ENCODE measurements at regions not wholly inside any gene's neighbourhood (a gene's known extent, or its start where the extent isn't known, plus 50 kb on each side); places are given as distances from the start of the nearest gene placed in this dataset.
"Not testable (repeated sequence)": the region's sequence is repeated elsewhere in the genome, so short reads cannot be mapped to it uniquely, and the experiment has no call there.

DNA sequence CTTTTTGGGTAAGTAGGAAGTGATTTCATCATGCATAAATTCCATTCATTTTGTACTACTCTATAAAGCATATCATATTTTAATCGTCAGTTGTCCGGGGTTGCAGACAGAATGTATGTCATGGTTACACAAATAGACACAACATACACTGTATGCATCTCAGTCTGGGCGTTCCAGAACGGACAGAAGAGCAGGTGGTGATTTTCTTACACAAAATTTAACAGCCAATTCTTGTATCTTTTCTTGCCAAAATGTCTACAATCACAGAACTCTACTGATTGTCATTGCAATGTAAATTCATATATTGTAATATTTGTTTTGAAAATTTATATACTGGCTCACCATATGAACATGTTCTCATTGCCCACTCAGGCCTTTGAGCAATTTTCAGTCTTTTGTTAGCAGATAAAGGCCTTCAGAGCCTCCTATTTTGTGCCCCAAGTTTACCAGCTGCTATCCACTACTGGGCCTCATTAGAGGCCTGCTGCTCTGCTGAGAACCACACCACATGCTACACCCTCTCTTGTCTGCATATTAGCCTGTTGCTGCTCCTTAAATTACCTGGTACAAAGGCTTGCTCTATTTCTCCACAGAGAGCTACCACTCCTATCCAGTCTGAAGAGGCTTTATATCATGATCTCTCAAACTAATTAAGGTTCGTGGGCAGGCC is 61.5 kb downstream of the PRDM13 start:
- no peak for DNase-seq

DNA sequence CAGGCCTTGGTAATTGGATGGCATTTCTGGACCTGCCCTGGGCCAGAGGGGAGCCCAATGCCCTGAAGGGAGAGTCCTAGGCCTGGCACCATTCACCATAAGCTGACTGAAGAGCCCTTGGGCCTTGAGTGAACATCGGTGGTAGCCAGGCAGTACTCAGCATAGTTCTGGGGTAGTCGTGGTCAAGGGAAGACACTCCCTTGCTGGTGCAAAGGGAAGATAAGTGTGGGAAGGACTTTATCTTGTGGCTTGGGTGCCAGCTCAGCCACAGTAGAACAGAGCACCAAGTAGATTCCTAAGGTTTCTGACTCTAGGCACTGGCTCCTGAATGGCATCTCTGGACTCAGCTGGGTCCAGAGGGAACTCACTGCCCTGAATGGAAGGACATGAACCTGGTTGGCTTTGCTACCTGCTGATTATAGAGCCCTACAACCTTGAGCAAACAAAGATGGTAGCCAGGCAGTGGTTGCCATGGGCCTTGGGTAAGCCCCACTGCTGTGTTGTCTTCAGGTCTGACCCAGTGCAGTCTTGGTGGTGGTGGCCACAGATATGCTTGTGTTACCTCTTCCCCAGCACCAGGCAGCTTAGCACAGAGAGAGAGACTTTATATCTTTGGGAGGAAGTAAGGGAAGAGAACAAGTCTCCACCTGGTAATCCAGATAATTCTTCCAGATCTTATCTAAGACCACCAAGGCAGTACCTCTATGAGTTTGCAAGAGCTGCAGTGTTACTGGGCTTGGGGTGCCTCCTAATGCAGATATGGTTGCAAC is 83.5 kb downstream of the PRDM13 start:
- DNase-seq = no peak

DNA sequence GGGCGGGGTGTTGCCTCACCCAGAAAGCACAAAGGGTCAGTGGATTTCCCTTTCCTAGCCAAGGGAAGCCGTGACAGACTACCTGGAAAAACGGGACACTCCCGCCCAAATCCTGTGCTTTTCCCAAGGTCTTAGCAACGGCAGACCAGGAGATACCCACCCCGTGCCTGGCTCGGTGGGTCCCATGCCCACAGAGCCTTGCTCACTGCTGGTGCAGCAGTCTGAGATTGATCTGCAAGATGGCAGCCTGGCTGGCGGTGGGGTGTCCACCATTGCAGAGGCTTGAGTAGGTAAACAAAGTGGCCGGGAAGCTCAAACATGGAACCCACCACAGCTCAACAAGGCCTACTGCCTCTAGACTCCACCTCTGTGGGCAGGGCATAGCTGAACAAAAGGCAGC is 95.7 kb downstream of the PRDM13 start:
- not testable (repeated sequence) for DNase-seq

DNA sequence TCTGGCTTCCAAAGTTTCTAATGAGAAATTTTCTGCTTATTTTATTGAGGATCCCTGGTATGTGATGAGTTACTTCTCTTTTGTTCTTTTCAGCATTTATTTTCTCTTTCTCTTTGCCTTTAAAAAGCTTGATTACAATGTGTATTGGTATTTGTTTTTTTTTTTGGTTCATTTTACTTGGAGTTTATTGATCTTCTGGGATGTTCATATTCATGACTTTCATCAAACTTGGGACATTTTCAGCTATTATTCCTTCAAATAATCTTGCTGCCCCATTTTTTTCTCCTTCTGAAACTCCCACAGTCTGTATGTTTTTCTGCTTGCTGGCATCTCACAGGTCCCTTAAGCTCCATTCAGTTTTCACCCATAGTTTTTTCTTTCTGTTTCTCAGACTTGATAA is 102.4 kb downstream of the PRDM13 start:
- no peak for DNase-seq

DNA sequence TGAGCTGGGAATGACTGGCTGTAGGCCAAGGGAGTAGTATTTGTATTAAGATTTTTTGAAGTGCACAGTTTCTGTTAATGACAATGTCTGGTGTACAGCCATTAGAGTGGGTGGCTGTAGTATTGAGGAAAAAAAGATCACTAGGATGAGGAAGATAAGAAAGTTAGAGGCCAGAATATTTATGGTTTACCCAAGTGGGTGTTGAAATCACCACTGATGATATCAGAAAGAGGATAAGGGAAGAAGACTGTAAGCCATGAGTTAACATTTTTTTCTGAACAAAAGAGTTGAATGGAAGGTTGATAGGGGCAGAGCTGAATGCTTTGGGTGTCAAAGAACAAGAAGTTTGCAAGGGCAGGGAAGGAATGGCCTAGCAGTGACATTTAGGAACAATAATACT is 104.7 kb downstream of the PRDM13 start:
- no peak for DNase-seq

DNA sequence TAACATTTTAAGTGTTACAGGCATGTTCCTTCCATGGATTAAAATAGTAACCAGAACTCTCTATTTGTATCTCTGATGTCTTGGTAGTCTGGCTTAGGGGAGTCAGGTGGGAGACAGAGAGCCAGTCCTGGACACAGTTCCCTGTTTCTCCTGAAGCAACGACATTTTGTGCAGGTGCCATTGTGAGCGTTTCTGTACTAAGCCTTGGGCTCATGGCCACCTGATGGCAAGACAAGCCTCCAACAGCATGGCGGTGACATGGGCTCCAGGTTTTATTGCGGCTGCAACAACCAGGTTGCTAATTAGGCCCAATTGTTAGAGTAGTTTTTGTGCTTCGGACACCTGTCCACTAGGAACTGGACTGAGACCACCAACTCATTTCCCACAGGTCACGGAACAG is 105.3 kb downstream of the PRDM13 start:
- DNase-seq = no peak

DNA sequence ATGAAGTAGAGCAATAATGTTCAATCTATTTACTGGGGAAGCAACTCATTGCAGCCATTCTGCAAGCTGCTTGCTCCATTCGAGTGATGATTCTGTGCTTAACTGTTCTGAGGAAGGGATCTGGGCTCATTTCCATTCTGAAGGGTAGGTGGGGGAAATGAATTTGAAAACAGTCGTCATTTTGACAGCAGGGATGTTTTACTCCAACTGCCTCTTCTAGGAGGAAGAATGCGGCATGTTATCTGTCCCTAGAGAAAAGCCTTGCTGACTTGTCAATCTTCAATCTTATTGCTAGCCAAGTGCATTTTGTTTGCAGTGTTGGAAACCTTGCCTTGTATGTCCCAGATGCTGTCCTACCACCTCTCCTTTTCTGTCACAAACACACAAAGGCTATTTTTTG is 105.9 kb downstream of the PRDM13 start:
- no peak for DNase-seq

DNA sequence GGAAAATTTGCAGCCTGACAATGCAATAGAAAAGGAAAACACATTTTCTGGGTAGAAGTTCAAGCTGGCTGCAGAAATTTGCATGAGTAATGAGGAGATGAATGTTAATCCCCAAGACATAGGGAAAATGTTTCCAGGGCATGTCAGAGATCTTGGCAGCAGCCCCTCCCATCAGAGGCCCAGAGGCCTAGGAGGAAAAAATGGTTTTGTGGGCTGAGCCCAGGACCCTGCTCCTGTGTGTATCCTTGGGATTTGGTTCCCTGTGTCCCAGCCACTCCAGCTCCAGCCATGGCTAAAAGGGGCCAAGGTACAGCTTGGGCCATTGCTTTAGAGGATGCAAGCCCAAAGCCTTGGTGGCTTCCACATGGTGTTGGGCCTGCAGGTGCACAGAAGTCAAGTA is 115.4 kb downstream of the PRDM13 start:
- not testable (repeated sequence) for DNase-seq

DNA sequence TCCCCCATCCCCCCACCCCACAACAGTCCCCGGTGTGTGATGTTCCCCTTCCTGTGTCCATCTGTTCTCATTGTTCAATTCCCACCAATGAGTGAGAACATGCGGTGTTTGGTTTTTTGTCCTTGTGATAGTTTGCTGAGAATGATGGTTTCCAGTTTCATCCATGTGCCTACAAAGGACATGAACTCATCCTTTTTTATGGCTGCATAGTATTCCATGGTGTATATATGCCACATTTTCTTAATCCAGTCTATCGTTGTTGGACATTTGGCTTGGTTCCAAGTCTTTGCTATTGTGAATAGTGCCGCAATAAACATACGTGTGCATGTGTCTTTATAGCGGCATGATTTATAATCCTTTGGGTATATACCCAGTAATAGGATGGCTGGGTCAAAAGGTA is 123.6 kb downstream of the PRDM13 start:
- not testable (repeated sequence) for DNase-seq

DNA sequence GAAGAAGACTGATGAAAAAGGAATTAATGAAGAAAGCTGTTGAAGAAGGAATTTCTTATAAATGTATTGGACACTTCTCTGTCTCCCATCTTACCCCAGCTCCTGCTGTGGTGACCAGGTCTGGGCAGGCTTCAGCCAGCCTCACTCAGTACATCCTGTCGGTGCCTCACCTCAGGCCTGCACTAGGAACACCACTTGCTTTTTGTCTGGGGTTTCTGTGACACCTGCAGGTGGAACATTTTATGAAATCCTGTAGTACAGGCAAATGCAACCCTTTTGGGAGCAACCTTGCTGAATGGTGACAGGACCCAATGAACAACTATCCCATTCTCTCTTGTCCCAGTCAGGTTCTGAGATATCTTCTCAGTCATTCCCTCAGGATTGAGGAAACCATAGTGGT is 129.7 kb downstream of the PRDM13 start:
- no peak for DNase-seq

DNA sequence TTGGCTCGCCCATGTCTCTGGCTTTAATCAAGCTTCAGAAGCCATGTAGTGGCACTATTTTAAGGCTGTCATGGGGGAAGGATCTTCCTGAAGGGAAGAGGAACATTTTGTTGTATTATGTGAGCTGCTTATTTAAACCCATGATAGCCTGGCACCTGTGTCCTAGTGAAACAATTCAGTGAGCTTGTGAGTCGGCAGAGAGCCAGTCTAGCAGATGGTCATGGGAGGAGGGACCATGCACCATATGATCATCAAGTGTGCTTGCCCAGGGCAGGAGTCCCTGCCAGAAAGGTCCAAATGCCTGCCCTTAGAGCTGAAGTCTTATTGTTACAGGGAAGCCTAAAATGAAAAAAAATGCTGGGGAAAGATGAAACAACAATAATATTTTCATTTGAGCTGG is 132.9 kb downstream of the PRDM13 start:
- DNase-seq = peak; percentile 1 to 16 (median 3)

DNA sequence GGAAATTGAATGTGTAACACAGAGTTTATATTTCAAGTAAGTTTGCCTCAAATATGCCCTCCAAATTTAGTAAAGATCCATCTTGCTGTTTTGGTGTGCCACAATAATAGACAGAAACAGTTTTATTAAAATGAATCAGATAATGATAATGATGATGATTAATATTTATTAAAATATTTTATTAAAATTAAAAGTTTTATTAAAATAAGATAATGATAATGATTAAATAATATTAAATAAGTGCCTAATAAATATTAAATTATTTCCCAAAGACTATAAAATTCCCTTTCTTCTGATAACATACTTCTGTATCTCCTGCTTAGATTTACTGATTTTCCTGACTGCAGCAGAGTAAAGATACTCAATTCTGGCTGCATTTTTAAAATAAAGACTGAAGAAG is 134.5 kb downstream of the PRDM13 start:
- no peak for DNase-seq

DNA sequence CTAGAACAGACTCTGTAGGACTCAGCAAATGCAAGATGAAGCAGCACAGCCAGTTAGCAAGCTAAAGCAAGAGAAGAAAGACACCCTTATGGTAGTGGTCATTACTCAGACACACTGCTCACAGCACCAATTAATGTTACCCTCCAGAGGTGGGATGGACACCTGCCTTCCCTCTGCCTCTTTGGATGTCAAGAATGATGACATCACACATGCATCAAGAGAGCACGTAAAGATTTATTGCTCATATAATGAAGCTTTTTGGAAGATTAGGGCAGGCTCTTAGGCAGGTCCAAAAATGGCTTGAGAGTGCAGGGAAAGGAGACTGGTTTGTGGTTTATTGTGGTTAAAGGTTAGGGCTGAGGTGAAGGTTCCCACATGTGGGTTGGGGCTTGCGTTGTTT is 137.0 kb downstream of the PRDM13 start:
- no peak for DNase-seq

DNA sequence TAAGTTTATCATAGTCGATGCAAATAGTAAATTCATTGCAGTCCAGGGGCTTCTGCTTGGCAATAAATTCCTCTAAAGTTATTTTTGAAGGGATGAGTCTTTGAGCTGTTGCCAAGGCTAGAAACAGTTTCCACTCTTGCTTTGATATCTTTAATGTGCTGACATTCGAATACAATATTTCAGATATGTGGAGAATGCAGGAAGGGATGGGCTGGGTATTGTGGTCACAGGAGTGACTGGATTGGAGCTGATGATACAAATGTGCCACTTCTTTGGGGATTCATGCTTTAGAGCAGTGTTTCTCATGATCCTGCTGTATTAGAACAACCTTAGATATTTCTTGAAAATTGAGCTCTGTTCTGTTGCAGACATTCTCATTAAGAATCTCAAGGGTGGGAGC is 139.0 kb downstream of the PRDM13 start:
- DNase-seq = peak in 1 of 3 donors; percentile 2

DNA sequence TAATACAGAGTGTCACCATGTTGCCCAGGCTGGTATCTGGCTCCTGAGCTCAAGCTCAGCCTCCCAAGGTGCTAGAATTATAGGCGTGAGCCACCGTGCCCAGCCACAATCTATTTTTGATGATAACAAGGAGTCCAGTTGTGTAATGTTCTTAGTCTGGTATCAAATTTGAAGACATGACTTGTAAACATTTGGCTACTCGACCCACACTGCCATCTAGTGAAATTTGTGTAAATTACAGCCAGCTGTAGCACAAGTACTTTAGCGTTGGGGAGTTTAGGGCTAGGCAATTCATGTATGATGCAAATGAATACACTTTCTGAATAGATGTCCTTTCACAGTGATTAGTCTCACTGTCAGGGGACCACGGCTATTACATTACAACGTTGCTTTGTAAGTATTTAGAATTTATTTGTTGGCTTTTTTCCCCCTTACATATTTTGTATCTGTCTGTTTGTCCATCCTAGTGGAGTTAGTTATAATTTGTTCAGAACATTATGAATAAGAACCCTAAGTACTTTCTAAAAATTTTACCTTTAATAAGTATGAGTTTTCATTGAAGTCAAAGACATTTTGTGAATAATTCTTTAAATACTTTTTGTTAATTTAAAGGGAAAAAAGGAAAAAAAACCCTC is 139.7 kb downstream of the PRDM13 start:
- DNase-seq = peak; percentile 58 to 72 (median 59)

DNA sequence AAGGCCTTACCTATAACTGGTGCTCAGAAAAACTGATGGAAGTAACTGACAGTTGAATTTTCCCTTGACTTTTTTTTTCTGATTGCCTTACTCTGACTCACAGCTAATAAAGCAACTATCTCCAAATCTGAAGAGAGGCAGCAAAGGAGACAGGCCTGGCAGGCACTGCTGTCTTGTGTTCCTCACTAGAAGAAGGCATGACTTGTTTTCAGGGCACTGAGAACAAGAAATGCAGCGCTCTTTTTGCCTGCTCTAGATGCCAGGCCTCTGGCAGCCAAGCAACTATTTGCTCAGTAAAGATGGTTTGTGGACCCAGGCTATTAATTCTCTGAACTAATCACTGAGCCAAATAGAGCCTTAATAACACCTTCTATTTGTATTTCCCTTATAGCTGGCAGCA is 155.1 kb downstream of the PRDM13 start:
- DNase-seq = no peak

DNA sequence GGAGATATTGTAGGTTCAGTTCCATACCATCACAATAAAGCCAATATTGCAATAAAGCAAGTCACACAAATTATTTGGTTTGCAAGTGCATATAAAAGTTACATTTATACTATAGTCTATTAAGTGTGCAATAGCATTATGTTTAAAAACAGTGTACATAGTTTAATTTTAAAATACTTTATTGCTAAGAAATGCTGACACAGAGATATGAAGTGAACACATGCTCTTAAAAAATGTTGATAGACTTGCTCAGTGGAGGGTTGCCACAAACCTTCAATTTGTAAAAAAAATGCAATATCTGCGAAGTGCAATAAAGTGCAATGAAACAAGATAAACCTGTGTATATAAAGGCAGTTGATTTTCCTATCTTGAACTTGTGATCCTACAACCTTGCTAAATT is 161.5 kb downstream of the PRDM13 start:
- no peak for DNase-seq

DNA sequence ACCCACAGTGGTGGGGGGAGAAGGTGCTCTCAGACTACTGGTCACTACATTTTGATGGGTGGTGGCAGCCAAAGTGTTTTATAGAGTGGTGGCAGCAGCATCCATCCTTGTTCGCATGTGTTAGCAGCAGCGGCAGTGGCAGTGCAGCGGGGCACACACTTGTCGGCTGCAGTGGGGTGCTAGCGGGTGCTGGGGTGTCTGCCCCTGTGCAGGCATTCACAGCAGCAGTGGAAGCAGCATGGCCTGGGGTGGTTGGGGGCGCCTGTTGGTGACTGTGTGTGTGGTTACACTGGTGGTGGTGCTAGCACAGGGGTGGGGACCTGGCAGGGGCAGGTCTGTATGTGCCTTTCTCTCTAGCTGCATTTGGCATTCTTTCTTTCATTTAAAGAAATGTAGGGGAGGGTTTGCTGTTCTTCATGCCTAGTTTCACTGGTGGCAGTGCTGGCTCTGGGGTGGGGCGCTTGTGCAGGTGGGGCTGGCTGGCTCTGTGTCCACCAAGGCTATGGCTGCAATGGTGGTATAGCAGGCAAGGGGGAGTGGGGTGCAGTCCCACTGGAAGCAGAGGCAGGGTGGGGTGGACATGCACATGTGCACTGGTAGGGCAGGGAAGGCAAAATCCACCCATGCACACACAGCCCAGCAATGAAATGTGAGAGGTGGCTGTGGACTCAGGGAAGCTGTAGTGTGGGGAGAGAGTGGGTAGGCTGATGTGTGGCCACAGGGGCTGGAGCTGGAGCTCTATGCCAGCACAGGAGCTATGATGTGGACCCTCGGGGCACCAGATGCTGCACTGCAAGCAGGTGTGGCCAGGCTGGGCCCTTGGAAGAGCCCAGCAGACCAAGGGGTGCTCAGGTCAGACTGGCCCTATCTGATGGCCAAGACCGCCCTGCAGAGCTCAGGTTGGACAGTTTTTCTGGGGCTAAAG is 173.3 kb downstream of the PRDM13 start:
- no peak for DNase-seq

DNA sequence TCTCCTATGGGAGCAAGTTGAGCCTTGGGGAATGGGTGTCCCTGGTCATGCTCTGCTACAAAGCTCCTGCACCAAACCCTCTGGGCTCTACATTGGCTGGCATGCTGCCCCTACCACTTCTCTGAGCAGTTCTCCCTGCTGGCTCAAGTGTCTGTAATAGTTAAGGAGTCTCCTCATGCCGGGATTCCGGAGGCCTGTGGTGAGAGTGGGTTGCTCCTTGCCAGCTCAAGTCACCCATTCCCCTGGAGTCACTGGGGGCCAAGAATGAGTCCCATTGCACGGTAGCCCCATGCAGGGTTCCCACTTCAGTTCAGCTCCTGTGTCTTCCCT is 173.9 kb downstream of the PRDM13 start:
- no peak for DNase-seq

DNA sequence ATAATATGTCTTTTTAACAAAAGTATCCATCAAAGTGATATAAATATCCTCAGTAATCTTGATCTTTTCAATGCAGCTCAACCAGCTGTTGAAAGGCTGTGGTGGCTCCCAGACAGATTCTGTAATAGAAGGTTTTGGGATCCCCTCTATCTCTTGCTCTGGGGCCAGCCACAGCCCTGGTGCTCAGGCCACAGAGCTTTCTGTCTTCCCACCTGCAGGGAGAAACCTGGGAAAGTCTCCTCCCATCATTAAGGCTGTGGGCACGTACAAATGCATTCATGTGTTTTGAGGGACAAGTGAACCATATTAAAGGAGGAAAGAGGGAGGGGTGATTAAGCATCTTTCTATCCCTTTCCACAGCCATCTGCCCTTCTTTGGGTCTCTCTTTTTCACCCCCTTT is 183.1 kb downstream of the PRDM13 start:
- no peak for DNase-seq

DNA sequence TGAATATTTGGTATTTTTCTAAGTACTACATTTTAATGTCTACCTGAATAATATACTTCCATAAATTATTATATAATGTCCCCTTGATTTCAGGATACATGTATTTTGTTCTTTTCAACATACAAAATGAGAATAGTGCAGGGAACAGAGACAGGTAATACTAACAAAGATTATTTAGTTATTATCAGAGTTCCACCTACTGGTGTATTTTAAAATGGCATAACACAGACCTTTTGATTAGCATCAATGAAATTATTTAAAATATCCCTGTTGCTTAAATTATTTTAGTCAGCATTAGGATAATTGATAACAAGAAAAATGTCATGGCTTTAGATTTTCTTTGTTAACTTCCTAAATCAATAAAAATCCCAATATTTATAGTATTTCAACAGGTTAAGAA is 184.0 kb downstream of the PRDM13 start:
- no peak for DNase-seq

DNA sequence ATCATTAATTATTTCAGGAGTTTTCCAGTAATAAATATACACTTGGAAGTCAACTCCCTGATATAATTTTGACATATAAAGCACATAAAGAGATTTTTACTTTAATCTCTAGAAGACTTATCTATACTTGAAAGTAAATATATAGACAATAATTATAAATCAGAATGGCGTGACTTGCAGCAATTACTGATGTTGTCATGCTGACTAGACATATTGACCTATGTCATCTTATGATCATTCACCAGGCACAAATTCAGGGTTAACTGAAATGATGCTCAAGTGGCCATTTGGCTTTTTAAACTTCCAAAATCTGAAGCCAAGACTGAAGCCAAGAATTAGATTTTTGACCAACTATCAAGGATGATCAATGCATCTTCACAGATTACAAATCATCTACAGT is 192.2 kb downstream of the MCHR2 start:
- DNase-seq = no peak
